ENCODE measurements at regions not wholly inside any gene's neighbourhood (a gene's known extent, or its start where the extent isn't known, plus 50 kb on each side); places are given as distances from the start of the nearest gene placed in this dataset.

DNA sequence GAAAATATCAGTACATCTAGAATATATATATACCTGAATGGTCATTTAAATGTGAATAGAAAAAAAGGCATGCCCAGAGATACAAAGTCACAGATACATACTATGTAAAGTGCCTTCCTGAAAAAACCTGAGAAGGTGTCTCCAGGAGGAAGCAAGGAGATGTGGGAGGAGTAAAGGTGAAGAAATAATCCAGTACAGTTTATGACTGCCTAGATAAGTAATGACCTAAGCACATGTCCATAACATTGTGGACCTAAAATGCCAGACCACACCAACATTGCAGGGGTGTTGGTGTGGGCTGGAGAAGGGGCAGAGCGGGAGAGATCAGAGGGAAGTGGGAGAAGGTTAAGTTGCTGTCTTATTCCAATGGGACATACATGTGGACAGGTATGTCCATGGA is 226.9 kb downstream of the ZNF621 start:
- TF ChIP-seq POLR2AphosphoS5 (IDR thresholded peaks at IDR 0.05; ENCODE audit: low read depth): no peak
- TF ChIP-seq, protein P1, sequence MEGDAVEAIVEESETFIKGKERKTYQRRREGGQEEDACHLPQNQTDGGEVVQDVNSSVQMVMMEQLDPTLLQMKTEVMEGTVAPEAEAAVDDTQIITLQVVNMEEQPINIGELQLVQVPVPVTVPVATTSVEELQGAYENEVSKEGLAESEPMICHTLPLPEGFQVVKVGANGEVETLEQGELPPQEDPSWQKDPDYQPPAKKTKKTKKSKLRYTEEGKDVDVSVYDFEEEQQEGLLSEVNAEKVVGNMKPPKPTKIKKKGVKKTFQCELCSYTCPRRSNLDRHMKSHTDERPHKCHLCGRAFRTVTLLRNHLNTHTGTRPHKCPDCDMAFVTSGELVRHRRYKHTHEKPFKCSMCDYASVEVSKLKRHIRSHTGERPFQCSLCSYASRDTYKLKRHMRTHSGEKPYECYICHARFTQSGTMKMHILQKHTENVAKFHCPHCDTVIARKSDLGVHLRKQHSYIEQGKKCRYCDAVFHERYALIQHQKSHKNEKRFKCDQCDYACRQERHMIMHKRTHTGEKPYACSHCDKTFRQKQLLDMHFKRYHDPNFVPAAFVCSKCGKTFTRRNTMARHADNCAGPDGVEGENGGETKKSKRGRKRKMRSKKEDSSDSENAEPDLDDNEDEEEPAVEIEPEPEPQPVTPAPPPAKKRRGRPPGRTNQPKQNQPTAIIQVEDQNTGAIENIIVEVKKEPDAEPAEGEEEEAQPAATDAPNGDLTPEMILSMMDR (IDR thresholded peaks at IDR 0.05; ENCODE audit: insufficient read depth, low read length): no peak
